DMS153 (cell line): ENCODE measurements at regions not wholly inside any gene's neighbourhood (a gene's known extent, or its start where the extent isn't known, plus 50 kb on each side); places are given as distances from the start of the nearest gene placed in this dataset.

Experiments used
- DNase-seq: peaks from one replicate; lab custom pipeline; 2025; lab: John Stamatoyannopoulos, UW

DNA sequence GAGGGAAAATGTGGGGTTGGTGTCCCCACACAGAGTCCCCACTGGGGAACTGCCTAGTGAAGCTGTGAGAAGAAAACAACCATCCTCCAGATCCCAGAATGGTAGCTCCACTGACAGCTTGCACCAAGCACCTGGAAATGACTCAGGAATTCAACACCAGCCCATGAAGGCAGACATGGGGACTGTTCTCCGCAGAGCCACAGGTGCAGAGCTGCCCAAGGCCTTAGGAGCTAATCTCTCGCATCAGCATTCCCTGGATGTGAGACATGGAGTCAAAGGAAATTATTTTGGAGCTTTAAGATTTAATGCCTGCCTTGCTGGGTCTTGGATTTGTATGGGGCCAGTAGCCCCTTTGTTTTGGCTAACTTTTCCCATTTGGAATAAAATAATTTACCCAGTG is 367.9 kb downstream of the FAM133A start:
- DNase-seq = no peak

- no peak for DNase-seq
Measured at GRCh38 chrX:94045724-94046123, 371.7 kb downstream of the FAM133A start.

DNA sequence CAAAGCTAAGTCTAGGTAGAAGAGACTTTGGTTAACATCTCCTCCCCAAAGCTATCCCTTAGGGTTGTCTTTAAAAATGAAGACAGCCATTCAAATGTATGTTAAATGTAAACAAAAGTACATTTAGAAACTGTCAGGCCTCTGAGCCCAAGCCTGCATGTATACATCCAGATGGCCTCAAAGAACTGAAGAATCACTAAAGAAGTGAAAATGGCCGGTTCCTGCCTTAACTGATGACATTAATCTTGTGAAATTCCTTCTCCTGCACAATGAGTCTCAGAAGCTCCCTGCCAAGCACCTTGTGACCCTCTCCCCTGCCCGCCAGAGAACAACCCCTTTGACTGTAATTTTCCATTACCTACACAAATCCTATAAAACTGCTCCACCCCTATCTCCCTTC is 377.9 kb downstream of the FAM133A start:
- DNase-seq = no peak

DNA sequence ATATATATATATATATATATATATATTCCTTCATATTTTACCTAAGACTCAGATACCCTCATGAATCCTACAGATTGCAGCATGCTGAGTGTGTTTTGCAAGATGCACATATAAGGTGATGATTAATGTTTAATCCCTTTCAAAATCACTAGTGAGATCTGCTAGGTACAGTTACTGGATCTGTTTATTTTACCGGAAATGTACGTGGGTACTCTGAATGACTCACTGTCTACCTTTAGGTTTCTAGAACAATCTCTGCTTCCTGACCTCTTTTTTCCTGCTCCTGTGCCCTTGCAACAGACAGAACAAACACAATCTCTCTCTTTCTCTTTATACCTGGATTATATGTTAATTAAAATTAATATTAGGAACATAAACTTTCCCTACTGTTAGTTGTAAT is 379.6 kb downstream of the FAM133A start:
- no peak for DNase-seq

GRCh38 chrX:94057385-94057784 is 383.4 kb downstream of the FAM133A start:
- no peak for DNase-seq

DNA sequence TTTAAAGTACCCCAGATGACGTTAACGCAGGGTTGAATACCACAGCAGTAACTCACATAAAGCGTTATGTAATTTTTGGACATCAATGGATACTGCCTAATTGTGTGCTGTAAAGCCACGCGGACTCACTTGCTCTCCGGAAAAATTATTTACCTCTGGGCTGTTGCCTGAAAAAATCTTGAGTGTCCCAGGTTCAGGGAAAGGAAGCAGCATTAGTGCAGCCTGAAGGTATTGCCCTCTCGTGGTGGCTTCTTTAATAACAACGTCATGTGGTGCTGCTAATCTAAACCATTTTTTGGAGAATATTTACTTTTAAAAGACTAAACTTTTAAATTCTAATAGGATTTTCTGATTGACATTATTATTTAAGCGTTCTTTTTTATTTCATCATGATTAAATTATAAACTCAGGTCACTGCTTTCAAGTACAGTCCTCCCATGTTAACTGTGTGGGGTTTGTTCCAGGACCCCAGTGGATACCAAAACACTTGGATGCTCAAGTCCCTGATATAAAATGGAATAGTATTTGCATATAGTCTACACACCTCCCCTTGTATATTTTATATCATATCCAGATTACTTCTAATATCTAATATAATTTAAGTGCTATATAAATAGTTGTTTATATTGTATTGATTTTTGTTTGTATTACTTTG is 384.8 kb downstream of the FAM133A start:
- DNase-seq = no peak

GRCh38 chrX:94065091-94065490 is 391.1 kb downstream of the FAM133A start:
- DNase-seq = no peak

DNA sequence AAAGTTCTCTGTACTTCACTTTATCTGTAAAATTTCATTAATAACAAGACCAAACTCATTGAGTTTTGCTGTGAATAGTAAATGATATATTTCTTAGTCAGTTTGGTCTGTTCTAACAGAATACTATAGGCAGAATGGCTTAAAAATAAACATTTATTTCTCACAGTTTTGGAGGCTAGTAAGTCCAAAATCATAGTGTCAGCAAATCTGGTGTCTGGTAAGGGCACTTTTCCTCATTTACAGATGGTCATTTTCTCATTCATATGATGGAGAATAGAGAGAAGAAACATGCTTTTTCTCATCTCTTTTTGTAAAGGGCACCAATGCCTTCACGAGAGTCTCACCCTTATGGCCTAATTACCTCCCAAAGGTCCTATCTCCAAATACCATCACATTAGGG is 415.1 kb downstream of the FAM133A start:
- no peak for DNase-seq

DNA sequence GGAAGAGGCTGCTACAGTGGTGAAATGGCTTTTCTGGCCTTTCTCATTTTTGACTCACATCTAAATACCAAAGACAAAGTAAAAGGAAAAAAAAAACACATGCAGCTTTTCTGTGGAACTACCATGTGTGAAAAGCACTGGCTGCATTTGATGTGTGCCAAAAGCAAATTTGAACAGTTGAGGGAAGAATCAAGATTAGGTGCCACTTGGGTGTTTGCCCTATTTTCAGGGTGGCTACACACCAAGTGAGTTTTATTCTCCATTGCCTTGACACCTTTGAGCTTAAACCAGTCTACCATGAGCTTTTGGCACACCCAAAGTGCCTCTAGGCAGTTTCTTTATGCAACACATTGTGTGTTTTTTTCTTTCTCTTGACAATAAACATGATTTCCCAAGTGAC is 423.9 kb downstream of the FAM133A start:
- DNase-seq = no peak

- no peak for DNase-seq
Measured at GRCh38 chrX:94107981-94108380, 434.0 kb downstream of the FAM133A start.

DNA sequence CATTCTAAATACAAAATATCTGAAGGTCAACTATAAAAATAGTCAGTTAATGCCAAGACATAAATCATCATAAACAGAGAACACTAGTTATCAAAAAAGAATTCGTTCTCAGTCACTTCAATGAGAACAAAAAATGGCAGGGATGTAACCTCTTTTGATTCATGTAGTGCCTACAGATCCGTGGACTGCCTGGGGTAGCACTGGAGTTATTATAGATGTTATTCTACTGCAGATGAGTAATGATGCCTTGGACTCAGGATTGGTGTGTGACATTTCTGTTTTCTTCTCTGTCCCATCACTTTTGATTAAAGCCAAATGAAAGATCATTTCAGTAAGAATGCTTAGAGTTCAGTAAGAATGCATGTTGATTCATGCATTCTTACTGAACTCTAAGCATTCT is 440.4 kb downstream of the FAM133A start:
- DNase-seq = no peak

DNA sequence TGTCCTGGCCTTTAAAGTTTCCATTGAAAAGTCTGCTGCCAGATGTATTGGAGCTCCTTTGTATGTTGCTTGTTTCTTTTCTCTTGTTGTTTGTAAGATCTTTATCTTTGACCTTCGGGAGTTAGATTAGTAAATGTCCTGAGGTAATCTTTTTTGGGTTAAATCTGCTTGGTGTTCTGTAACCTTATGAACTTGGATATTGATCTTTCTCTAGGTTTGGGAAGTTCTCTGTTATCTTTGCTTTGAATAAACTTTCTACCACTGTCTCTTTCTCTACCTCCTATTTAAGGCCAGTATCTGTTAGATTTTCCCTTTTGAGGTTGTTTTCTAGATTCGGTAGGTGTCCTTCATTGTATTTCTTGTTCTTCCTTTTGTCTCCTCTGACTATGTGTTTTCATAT is 447.8 kb downstream of the FAM133A start:
- DNase-seq = no peak

GRCh38 chrX:94123062-94123461 is 449.1 kb downstream of the FAM133A start:
- DNase-seq = no peak

DNA sequence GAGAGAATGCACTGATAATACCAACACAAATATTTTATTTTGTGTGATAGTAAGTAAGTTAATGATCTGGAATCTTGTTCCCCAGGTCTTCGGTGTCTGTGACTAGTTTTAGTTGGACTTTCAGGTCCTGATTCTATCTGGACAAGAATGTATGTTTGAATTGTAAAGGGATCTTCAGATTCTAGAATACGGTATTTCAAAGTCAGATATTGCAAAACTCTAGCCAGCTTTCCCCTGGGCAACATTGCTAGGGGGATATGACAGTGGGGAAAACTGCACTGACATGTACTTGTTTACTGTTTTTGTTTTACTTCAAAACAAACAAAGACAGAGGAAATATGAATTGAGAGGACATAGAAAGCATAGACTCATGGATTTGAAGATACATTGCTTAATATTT is 489.0 kb downstream of the FAM133A start:
- no peak for DNase-seq

DNA sequence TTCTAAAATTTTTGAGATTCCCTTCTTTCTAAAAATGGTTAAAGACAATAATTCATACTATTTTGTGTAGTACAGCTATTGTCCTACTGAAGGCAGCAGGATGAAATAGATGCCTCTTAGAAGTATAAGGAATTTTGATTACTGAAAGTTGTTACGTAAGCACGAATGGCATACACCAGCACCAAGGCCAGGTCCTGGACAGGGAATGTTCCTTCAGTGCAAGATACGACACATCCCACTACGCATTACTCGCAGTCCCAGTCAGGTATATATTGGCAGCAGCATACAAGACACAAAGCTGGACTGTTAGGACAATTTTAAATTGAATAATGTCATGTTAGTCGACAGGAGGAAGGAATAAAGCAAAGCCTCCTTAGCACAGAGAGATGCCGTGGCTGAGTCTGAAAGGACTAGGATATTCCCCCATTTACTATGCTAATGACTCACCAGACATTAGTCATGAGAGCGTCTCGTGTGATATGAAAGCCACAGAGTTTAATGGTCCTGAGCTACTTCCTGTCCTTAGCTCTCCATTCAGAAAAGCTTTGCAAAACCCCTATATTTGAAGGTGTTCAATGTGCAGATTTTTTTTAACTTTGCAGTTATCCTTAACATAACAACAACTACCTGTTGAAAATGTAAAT is 504.3 kb downstream of the FAM133A start:
- no peak for DNase-seq

DNA sequence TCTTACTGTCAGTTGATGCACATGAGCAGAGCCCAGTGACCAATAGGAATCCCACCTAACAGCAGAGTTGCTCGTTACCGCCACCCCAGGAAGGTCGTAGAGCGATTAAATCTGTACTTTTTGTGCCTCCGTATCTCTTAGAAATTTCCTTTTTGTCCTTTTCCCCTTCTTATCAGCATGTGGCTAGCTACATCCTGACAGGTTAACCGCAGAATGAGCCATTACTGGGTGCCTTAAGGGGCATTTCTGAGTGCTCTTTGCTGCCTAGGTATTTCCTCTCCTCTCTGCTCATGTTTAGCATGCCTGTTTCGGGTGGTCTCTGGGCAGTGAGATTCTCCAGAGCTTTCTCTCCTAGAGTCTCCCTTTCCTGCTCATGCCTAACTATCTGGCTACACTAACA is 530.5 kb downstream of the FAM133A start:
- no peak for DNase-seq

DNA sequence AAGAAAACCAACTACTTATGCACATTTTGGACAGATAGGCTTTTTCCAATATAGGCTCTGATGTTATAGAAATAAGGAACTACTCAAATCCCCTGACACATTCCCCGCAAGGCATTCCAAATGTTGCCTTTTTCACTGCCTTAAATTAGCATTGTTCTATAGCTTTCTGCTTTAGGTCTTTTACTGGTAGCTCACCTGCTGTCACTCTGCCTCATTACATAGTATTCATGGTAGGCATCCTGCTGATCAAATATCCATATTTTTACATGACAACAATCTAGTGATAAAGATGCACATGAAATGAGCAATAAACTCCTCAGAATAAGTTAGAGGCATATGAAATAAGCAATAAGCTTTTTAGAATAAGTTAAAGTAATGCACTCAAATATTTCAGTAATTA is 542.7 kb downstream of the FAM133A start:
- no peak for DNase-seq

- no peak for DNase-seq
Measured at GRCh38 chrX:94252211-94252610, 578.2 kb downstream of the FAM133A start.

DNA sequence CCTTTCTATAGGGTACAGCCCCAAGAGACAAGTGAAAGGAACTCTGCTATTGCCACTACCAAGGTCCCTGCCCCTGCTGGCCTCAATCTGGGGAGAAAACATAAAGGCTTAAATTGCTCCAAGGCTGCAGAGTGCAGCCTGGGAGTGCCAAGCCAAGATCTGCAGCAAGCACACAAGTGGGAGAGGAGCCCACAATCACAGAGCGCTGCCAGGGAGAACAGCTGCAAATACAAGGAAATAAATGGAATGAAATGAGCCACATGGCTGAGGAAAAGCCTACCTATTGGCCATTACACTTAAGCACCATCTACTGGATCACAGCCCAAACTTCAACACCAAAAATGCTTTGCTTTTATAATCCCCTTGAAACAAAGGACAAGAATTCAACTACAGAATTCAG is 582.4 kb downstream of the FAM133A start:
- DNase-seq = no peak

- DNase-seq = no peak
Measured at GRCh38 chrX:94265323-94265722, 591.3 kb downstream of the FAM133A start.

GRCh38 chrX:94288325-94288724 is 614.3 kb downstream of the FAM133A start:
- no peak for DNase-seq

GRCh38 chrX:94288972-94289371 is 615.0 kb downstream of the FAM133A start:
- no peak for DNase-seq

- no peak for DNase-seq
Measured at GRCh38 chrX:94302446-94302845, 628.4 kb downstream of the FAM133A start.

DNA sequence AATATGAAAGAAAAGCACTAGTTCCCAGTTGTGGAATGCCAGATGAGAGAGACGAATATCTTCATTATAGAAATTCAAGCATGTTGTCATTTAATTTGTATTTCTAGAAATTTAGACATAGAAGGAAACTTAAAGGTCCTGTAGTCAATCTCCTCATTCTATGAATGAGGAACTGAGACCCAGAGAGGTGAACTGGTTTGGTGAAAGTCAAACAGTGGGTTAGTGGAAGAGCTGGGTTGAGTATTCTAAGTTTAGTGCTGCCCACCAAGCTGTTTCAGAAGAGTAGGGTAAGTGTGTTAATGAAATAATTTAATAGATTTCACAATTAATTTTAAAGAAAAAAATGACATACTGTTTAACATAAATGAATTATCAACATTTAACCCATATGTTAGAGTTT is 655.2 kb downstream of the FAM133A start:
- DNase-seq = no peak
